ENCODE measurements at regions not wholly inside any gene's neighbourhood (a gene's known extent, or its start where the extent isn't known, plus 50 kb on each side); places are given as distances from the start of the nearest gene placed in this dataset.

GRCh38 chr20:40397467-40397866 lies 291.6 kb downstream of the MAFB start:
- no peak for TF ChIP-seq RAD21 (IDR thresholded peaks at IDR 0.05 in 1 of 2, conservative IDR thresholded peaks at IDR 0.05 in 1 of 2; ENCODE audit: low read depth in 2 of 2, low read length in 2 of 2)
- TF ChIP-seq, protein P1, sequence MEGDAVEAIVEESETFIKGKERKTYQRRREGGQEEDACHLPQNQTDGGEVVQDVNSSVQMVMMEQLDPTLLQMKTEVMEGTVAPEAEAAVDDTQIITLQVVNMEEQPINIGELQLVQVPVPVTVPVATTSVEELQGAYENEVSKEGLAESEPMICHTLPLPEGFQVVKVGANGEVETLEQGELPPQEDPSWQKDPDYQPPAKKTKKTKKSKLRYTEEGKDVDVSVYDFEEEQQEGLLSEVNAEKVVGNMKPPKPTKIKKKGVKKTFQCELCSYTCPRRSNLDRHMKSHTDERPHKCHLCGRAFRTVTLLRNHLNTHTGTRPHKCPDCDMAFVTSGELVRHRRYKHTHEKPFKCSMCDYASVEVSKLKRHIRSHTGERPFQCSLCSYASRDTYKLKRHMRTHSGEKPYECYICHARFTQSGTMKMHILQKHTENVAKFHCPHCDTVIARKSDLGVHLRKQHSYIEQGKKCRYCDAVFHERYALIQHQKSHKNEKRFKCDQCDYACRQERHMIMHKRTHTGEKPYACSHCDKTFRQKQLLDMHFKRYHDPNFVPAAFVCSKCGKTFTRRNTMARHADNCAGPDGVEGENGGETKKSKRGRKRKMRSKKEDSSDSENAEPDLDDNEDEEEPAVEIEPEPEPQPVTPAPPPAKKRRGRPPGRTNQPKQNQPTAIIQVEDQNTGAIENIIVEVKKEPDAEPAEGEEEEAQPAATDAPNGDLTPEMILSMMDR (IDR thresholded peaks at IDR 0.05; ENCODE audit: control extremely low read depth in 1 of 3, insufficient read depth in 1 of 3, low read depth in 1 of 3, low read length in 3 of 3) = no peak
